GM21576 (cell line): ENCODE measurements at regions not wholly inside any gene's neighbourhood (a gene's known extent, or its start where the extent isn't known, plus 50 kb on each side); places are given as distances from the start of the nearest gene placed in this dataset.

Source experiments
- ATAC-seq: cut with Tn5 transposase; IDR thresholded peaks from one replicate; pipeline ENCODE4 v1.9.1; 2021; ENCODE audit warnings: mild to moderate bottlenecking, moderate library complexity; ENCODE audit not compliant: unreplicated experiment

DNA sequence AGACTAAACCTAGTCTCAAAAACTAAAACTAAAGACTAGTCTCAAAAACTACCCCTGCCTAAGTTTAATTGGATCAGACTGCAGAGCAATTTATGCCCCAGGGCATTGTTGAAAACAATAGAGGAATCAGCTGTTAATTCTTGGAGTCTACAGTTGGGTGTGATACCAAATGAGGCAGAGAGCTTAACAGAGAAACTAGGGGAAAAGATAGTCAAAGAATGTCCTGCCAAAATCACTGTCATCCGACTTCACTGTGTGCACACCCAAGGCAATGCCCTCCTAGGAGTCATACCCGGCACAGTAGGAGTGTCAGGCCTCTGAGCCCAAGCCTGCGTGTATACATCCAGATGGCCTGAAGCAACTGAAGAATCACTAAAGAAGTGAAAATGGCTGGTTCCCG is 90.5 kb upstream of the TOMM7 start:
- ATAC-seq = no peak

DNA sequence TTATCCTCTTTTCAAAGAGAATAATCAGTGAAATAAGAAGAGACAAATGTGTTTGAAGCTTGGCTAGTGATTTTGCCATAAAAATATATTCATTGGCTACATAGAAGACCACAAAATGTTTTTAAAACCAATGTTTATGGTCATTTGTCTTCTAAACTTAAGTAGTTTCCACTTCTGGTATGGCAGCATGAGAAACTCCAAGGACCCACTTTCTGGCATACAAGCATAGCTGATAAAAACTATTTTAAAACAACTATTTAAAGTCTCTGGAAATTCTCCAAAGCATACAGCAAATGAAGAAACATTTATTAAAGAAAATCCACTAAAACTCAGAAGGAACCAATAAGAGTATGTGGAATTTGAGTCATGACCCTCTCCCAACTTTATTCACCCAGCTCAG is 89.2 kb upstream of the TOMM7 start:
- ATAC-seq = no peak

DNA sequence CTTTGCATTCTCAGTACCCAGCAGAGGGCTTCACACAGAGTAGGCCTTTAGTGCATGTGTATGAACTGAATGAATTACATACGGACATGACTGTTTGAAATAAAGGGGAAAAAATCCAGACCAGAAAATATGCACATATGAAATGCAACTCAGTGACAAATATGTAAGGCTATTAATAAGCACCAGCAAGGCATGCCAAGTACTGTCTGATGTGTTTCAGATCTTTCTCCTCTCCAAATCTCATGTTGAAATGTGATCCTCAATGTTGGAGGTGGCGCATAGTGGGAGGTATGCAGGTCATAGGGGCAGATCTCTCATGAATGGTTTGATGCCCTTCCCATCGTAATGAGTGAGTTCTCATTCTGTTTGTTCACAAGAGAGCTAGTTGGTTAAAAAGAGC is 87.3 kb upstream of the TOMM7 start:
- no peak for ATAC-seq

GRCh38 chr7:22907805-22908204 is 85.2 kb upstream of the TOMM7 start:
- ATAC-seq = no peak

DNA sequence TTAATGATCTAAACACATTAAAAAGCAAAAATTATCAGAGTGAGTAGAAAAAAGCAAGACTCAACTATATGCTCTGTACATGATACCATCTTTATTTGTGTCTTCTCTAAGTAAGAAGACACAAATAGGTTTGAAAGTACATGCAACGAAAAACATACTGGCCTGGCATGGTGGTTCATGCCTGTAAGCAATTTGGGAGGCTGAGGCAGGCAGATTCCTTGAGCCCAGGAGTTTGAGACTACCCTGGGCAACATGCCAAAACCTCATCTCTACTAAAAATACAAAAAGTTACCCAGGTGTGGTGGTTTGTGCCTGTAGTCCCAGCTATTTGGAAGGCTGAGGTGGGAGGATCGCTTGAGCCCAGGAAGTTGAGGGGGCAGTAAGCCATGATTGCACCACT is 78.1 kb upstream of the TOMM7 start:
- ATAC-seq = no peak

GRCh38 chr7:22900101-22900500 is 77.5 kb upstream of the TOMM7 start:
- ATAC-seq = no peak

DNA sequence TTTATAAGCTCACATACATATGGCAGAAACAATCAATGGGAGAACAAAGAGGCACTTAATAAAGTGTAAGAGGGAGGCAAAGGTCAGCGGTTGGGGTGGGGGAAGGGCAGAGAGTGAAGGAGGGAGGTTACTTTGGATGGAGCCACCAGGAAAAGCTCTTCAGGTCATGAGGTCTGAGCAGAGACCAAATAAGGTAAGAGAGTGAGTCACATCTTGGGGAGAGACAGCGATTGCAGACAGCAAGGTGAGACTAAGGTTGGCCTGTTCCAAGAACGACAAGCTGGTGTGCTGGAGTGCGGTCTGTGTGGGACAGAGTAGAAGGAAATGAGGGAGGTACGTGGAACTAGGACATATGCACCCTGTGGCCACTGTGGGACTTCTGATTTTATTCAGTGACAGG is 74.3 kb upstream of the TOMM7 start:
- ATAC-seq = no peak

DNA sequence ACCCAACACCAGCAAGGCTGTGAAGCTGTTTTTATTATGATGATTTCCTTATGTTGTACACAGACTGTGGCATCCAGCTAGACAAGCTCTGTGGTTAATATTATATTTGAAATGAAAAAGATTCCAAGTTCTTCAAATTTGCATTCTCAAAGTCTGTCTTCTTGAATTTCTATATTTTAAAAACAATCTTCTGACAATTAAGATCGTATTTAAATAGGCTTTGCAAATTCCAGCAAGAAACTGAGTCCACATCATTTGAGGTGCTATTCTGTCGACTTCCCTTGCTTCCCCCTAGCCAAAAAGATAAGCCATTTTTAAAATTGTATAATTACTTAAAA is 73.1 kb upstream of the TOMM7 start:
- ATAC-seq = no peak

GRCh38 chr7:22895140-22895827 is 72.6 kb upstream of the TOMM7 start:
- no peak for ATAC-seq

DNA sequence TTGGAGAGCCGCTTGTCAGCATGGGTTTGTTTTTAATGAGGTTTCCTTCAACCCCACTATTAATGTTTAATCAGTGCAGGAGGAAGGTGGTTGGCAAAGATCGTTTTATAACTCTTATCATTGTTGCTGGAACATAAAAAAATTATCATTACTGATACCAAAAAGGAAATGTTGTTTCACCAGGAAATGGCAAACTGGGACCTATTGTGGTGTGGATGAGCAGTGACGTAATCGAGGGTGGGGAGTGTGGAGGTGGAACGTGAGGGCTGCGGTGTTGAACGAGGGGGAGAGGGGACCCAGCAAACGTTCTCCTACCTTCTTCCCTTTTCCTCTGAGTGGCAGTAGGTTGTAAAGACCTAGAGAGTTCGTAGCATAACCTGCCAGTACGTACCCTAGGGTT is 71.9 kb upstream of the TOMM7 start:
- ATAC-seq = no peak

- ATAC-seq = no peak
These were observed 68.1 kb upstream of the TOMM7 start for GRCh38 chr7:22890773-22891172.

DNA sequence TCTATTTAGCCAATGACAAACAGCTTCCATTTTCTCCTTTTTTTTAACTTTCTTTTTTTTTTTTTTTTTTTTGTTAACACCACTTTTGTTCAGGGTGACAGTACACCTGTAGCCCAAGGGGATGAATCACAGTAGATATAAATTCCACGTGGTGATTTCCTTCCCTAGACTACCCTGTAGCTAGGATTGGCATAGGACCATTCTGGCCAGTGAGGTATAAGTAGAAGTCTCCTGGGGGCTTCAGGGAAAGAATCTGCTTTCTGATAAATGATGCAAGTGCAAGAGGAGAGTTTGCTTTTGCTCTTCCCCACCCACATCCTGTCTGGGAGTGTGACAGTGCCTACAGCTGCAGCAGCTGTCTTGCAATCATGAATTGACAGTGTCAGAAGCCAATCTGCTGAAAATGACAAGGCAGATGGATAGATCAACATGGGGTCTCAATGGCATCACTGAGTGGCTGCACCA is 63.2 kb upstream of the TOMM7 start:
- ATAC-seq = peak; percentile 89

GRCh38 chr7:22884911-22885788 is 62.5 kb upstream of the TOMM7 start:
- peak; percentile 53 for ATAC-seq

- no peak for ATAC-seq
These were observed 59.5 kb upstream of the TOMM7 start for GRCh38 chr7:22882106-22882505.

GRCh38 chr7:22879709-22880306 is 57.2 kb upstream of the TOMM7 start:
- no peak for ATAC-seq

GRCh38 chr7:22879280-22879679 is 56.6 kb upstream of the TOMM7 start:
- no peak for ATAC-seq

DNA sequence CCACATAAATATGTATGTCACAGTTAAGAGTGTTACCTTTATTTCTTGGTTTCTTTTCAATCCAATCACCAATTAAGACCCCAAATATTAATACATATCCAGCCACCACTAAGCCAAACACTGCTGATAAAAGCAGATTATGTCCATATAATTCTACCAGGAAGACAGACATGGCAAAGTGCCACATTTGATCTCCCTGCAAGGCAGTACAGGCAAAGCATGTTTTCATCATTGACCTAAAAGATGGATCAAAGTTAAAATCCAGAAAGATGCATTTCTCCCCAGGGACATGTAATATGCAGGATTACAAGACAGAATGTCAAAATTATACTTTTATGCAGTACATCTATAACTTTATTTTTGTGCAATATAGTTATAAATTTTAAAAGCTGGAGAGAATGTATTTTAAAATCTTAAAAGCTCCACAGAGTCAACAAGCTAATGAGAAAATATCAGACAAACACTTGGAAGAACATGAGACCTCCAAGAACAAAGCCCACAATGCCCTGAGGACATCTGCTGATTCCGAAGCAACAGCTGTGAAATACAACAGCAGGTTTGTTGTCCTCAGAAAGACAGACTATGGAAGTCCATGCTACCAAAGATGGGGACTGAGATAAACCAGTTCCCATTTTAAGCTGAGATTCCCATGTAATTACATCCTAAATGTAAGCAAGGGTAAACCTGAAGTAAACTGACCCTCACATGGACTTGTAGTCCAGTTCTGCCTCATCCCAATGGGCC is 54.5 kb upstream of the TOMM7 start:
- no peak for ATAC-seq

GRCh38 chr7:22875470-22875869 is 52.8 kb upstream of the TOMM7 start:
- no peak for ATAC-seq

DNA sequence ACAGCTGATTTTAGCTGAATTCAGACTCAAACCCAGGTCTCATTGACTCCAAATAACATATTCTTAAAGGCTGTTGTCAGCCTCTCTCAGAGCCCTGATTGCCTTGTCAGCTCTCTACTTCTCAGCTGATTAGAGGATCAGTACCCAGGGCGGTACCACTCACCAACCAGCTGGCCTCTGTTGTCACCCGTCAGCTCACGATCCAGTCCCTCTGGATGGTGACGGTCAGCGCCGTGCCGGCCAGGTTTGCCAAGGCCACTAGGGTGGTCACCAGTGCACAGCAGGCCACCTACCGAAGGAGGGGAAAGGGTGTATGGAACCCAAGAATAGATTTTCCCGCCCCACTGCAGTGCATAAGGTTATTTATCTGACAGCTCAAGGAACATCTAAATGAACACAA is 52.3 kb upstream of the TOMM7 start:
- ATAC-seq = no peak
